Activated CD8-positive, alpha-beta memory T cell treated with anti-CD3 and anti-CD28 coated beads, Interleukin-2, amount 10 ng/mL, durations not matched to agents 7 days and 5 days (primary cell): ENCODE measurements at regions not wholly inside any gene's neighbourhood (a gene's known extent, or its start where the extent isn't known, plus 50 kb on each side); places are given as distances from the start of the nearest gene placed in this dataset.

Source experiments
- ATAC-seq: fragments of 150-1000 bp; cut with Tn5 transposase; one replicate; pipeline ENCODE4 v1.10.0; 2021; ENCODE audit warnings: moderate library complexity
- CTCF ChIA-PET: fragments of 350-600 bp; sonication (Branson Sonifier 250); formaldehyde crosslinking; loops from one replicate; lab custom pipeline; 2021; ENCODE audit warnings: antibody characterized with exemption; lab: Charles Lee
- DNase-seq: peaks from one replicate; pipeline ENCODE4 v3.0.0-alpha.2; 2020
- H3K27ac Mint-ChIP-seq: one replicate; pipeline ENCODE4 v1.8.0; 2021; ENCODE audit warnings: mild to moderate bottlenecking, mixed read lengths
- H3K27me3 Mint-ChIP-seq: one replicate; pipeline ENCODE4 v1.8.0; 2021; ENCODE audit warnings: mixed read lengths
- H3K36me3 Mint-ChIP-seq: one replicate; pipeline ENCODE4 v1.8.0; 2021; ENCODE audit warnings: mild to moderate bottlenecking, mixed read lengths
- H3K4me1 Mint-ChIP-seq: one replicate; pipeline ENCODE4 v1.8.0; 2021; ENCODE audit warnings: mixed read lengths
- H3K4me3 Mint-ChIP-seq: one replicate; pipeline ENCODE4 v1.8.0; 2021; ENCODE audit warnings: mild to moderate bottlenecking, moderate library complexity, mixed read lengths
- H3K9me3 Mint-ChIP-seq: one replicate; pipeline ENCODE4 v1.8.0; 2022; ENCODE audit warnings: low read depth, mixed read lengths

- no peaks in the 10 kb centered on the region for H3K27me3 Mint-ChIP-seq
- DNase-seq (no peak), ATAC-seq (no peak)
- no peak overlapping the region for H3K27ac Mint-ChIP-seq
- no peaks in the 10 kb centered on the region for H3K36me3 Mint-ChIP-seq
- no peak overlapping the region for H3K4me3 Mint-ChIP-seq
- no peaks in the 10 kb centered on the region for H3K9me3 Mint-ChIP-seq
- CTCF ChIA-PET = interaction anchor here (1.2 kb wide), 1 partner anchor 12 kb away, joined by 3 read pairs; no protein-coding TSS in a partner anchor
- H3K4me1 Mint-ChIP-seq = no peaks in the 10 kb centered on the region
These were observed 440.9 kb upstream of the MAF start for GRCh38 chr16:80041410-80041809.

DNA sequence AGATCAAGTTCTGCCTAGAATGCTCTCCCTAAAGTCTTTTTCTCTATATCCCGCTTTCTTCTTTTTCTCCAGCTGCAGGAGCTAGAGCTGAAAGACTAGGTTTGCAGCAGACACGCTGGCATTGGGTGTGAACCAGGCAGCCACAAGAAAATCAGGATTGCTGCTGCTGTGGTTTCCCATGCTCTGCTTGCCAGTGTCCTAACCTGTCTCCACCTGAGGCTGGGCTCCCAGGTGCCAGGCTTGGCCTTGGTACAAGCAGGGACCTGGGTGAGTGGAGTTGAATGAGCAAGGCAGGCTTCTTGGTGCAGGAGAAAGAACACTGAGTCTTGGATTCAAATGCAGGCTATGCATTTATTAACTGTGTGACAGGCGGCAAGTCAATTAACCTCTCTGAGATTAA is 440.3 kb upstream of the MAF start:
- Mint-ChIP-seq H3K9me3 (no peaks in the 10 kb centered on the region), H3K27ac (no peak overlapping the region), H3K4me3 (no peak overlapping the region), H3K27me3 (no peaks in the 10 kb centered on the region), H3K36me3 (no peaks in the 10 kb centered on the region), H3K4me1 (no peaks in the 10 kb centered on the region)
- no peak for DNase-seq
- CTCF ChIA-PET = no interaction called here
- ATAC-seq = no peak

DNA sequence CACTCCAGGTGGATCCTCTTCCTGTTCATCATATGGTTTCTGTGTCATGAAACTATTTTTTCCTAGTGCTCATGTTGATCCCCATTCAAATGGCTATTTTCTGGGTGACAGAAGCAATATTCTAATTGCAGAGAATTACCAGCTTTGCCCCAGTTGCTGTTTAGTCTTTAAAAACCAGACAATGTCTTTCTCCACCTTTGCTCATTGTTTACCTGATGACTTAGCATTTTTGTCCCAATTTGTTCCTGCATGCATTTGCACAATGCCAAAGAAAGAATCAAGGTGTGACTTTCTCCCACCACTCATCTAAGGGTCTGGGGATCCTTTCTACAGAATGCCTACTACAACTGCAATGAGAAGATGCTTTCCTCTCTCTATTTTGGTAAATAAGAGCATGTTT is 439.9 kb upstream of the MAF start:
- DNase-seq (no peak), ATAC-seq (no peak)
- no peaks in the 10 kb centered on the region for H3K36me3 Mint-ChIP-seq
- no peak overlapping the region for H3K4me3 Mint-ChIP-seq
- H3K27ac Mint-ChIP-seq = no peak overlapping the region
- no peaks in the 10 kb centered on the region for H3K4me1 Mint-ChIP-seq
- H3K9me3 Mint-ChIP-seq = no peaks in the 10 kb centered on the region
- CTCF ChIA-PET = no interaction called here
- H3K27me3 Mint-ChIP-seq = no peaks in the 10 kb centered on the region

- H3K36me3 Mint-ChIP-seq = no peaks in the 10 kb centered on the region
- H3K27me3 Mint-ChIP-seq = no peaks in the 10 kb centered on the region
- CTCF ChIA-PET = no interaction called here
- H3K4me3 Mint-ChIP-seq = no peak overlapping the region
- H3K9me3 Mint-ChIP-seq = no peaks in the 10 kb centered on the region
- ATAC-seq (no peak), DNase-seq (no peak)
- H3K27ac Mint-ChIP-seq = no peak overlapping the region
- no peaks in the 10 kb centered on the region for H3K4me1 Mint-ChIP-seq
These were observed 439.2 kb upstream of the MAF start for GRCh38 chr16:80039777-80040176.

- H3K9me3 Mint-ChIP-seq = peaks cover 4% of the 10 kb centered on the region
- H3K4me3 Mint-ChIP-seq = no peak overlapping the region
- no peaks in the 10 kb centered on the region for H3K36me3 Mint-ChIP-seq
- no peak for ATAC-seq
- no peak overlapping the region for H3K27ac Mint-ChIP-seq
- no peaks in the 10 kb centered on the region for H3K4me1 Mint-ChIP-seq
- H3K27me3 Mint-ChIP-seq = peaks cover 4% of the 10 kb centered on the region
- CTCF ChIA-PET = no interaction called here
- DNase-seq = no peak
These were observed 438.0 kb upstream of the MAF start for GRCh38 chr16:80038566-80038965.

- H3K27ac Mint-ChIP-seq = no peak overlapping the region
- ATAC-seq = no peak
- peaks cover 8% of the 10 kb centered on the region for H3K9me3 Mint-ChIP-seq
- H3K4me1 Mint-ChIP-seq = no peaks in the 10 kb centered on the region
- CTCF ChIA-PET = no interaction called here
- no peak overlapping the region for H3K4me3 Mint-ChIP-seq
- H3K36me3 Mint-ChIP-seq = no peaks in the 10 kb centered on the region
- no peak for DNase-seq
- H3K27me3 Mint-ChIP-seq = peaks cover 13% of the 10 kb centered on the region
These were observed 434.6 kb upstream of the MAF start for GRCh38 chr16:80034948-80035663.

GRCh38 chr16:80034469-80034826 is 433.9 kb upstream of the MAF start:
- Mint-ChIP-seq H3K9me3 (peaks cover 8% of the 10 kb centered on the region), H3K4me3 (no peak overlapping the region), H3K4me1 (no peaks in the 10 kb centered on the region), H3K27me3 (peaks cover 17% of the 10 kb centered on the region), H3K36me3 (no peaks in the 10 kb centered on the region), H3K27ac (no peak overlapping the region)
- ATAC-seq (no peak), DNase-seq (no peak)
- CTCF ChIA-PET = no interaction called here

GRCh38 chr16:80033783-80034468 is 433.4 kb upstream of the MAF start:
- Mint-ChIP-seq H3K9me3 (peaks cover 8% of the 10 kb centered on the region), H3K27me3 (peaks cover 19% of the 10 kb centered on the region), H3K27ac (no peak overlapping the region), H3K4me3 (no peak overlapping the region), H3K4me1 (no peaks in the 10 kb centered on the region), H3K36me3 (no peaks in the 10 kb centered on the region)
- ATAC-seq (no peak), DNase-seq (no peak)
- CTCF ChIA-PET = no interaction called here

- Mint-ChIP-seq H3K27ac (no peak overlapping the region), H3K9me3 (peaks cover 8% of the 10 kb centered on the region), H3K36me3 (no peaks in the 10 kb centered on the region), H3K4me3 (no peak overlapping the region), H3K27me3 (peaks cover 28% of the 10 kb centered on the region), H3K4me1 (peaks cover 16% of the 10 kb centered on the region)
- no peak for ATAC-seq
- no peak for DNase-seq
- CTCF ChIA-PET = interaction anchor here (1.4 kb wide), 1 partner anchor 12 kb away, joined by 3 read pairs; no protein-coding TSS in a partner anchor
These were observed 429.4 kb upstream of the MAF start for GRCh38 chr16:80029761-80030481.

DNA sequence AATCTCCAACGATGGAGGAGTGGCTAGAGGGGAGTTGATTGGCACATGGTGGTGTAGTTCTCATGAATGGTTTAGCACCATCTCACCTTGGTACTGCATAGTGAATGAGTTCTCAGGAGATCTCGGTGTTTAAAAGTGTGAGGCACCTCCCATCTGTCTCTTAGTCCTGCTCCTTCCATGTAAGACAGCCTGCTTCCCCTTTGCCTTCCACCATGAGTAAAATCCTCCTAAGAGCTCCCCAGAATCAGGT is 428.8 kb upstream of the MAF start:
- peaks cover 16% of the 10 kb centered on the region for H3K4me1 Mint-ChIP-seq
- CTCF ChIA-PET = interaction anchor here (1.4 kb wide), 1 partner anchor 13 kb away, joined by 3 read pairs; no protein-coding TSS in a partner anchor
- H3K27ac Mint-ChIP-seq = no peak overlapping the region
- ATAC-seq (no peak), DNase-seq (no peak)
- H3K36me3 Mint-ChIP-seq = no peaks in the 10 kb centered on the region
- H3K27me3 Mint-ChIP-seq = peaks cover 31% of the 10 kb centered on the region
- H3K9me3 Mint-ChIP-seq = peaks cover 8% of the 10 kb centered on the region
- no peak overlapping the region for H3K4me3 Mint-ChIP-seq

DNA sequence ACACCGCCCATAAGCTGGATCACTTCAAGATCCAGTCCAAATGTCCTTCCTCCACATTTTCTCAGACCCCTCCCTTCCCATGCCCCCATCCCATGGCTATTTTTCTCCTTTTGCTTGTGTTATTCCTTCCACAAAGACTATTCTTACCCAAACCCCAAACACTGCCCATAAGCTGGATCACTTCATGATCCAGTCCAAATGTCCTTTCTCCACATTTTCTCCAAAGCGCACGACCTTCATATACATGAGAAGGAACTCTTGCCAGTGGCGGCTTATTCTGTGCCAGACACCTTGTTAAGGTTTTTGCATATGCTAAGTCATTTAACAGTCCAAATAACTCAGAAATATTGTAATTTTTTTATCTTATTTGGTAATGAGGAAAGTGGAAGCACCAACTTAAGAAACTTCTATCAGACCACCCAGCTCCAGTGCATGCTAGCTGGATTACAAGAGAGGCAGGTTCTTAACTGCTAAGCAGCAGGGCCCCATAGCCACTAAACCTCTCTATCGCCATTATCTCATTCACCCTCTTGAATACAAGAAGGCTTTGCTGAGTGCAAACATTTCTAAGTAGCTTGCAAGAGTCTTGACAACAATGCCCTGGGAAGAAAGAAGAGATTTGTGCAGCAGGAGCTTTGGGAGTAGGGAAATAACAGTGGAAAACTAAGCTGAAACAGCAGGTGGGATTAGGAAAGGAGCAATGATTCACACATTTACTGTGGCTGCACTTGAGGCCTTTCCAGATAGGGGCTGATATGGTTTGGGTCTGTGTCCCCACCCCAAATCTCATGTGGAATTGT is 428.2 kb upstream of the MAF start:
- Mint-ChIP-seq H3K27ac (no peak overlapping the region), H3K27me3 (peaks cover 30% of the 10 kb centered on the region), H3K4me1 (peaks cover 16% of the 10 kb centered on the region), H3K9me3 (peaks cover 4% of the 10 kb centered on the region), H3K36me3 (no peaks in the 10 kb centered on the region), H3K4me3 (no peak overlapping the region)
- no peak for DNase-seq
- CTCF ChIA-PET = interaction anchor here (1.4 kb wide), 1 partner anchor 13 kb away, joined by 3 read pairs; no protein-coding TSS in a partner anchor
- no peak for ATAC-seq

- DNase-seq (peak; percentile 82), ATAC-seq (peak; percentile 97)
- Mint-ChIP-seq H3K9me3 (no peaks in the 10 kb centered on the region), H3K36me3 (no peaks in the 10 kb centered on the region), H3K4me3 (peak overlapping the region; percentile 50), H3K27me3 (peaks cover 26% of the 10 kb centered on the region), H3K27ac (peak overlapping the region; percentile 50), H3K4me1 (peaks cover 16% of the 10 kb centered on the region)
- CTCF ChIA-PET = no interaction called here
These were observed 426.7 kb upstream of the MAF start for GRCh38 chr16:80027007-80027965.
